PFSK-1 (cell line): ENCODE measurements at regions not wholly inside any gene's neighbourhood (a gene's known extent, or its start where the extent isn't known, plus 50 kb on each side); places are given as distances from the start of the nearest gene placed in this dataset.

Experiments used
- FOXP2 ChIP-seq: optimal IDR thresholded peaks from 2 replicates; pipeline ENCODE3; 2011; ENCODE audit warnings: borderline replicate concordance, control low read depth, inconsistent platforms; ENCODE audit not compliant: insufficient read depth; ENCODE audit errors: extremely low read length, extremely low read depth
- POLR2AphosphoS5 ChIP-seq: IDR thresholded peaks from 2 replicates; pipeline ENCODE4 v1.6.1; 2012; ENCODE audit warnings: low read depth, mild to moderate bottlenecking, control low read depth, low read length, moderate library complexity
- SIN3A ChIP-seq: IDR thresholded peaks from 2 replicates; pipeline ENCODE4 v1.6.1; 2012; ENCODE audit warnings: mild to moderate bottlenecking, low read length, moderate library complexity, borderline replicate concordance; ENCODE audit not compliant: insufficient read depth
- TAF1 ChIP-seq: IDR thresholded peaks from 2 replicates; pipeline ENCODE4 v1.6.1; 2012; ENCODE audit warnings: low read length, control low read depth, borderline replicate concordance; ENCODE audit not compliant: insufficient read depth
- TF ChIP-seq, protein P1 (sequence below), 2 experiments: IDR thresholded peaks; 2 replicates each; pipeline versions ENCODE4 v1.6.1 to v1.8.0; 2011 to 2012; ENCODE audit warnings: low read depth in 2 of 2, low read length in 2 of 2, control low read depth in 1 of 2, inconsistent platforms in 1 of 2, mild to moderate bottlenecking in 1 of 2, moderate library complexity in 1 of 2; ENCODE audit not compliant: insufficient read depth in 1 of 2

DNA sequence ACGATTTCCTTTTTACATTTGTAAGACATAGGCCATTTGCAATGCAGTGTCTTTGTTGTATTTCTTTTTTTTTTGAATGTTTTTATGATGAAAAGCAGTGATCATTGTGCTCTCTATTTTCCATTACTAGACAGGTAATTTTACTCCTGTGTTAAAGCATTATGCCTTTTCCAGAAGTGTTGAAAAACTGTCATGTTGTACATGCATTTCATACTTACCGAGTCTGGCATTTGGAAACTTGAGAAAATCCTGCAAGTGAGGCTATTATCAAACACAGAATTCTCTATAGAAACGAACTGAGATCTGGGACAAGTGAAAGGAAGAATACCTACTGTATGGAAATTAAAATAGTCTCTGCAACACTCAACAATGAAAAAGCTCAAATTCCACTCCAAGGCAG lies 78.6 kb upstream of the CNR1 start:
- TF ChIP-seq POLR2AphosphoS5, result no peak
- no peak for TF ChIP-seq TAF1
- TF ChIP-seq FOXP2, result no peak
- no peak for TF ChIP-seq SIN3A
- TF ChIP-seq, protein P1, sequence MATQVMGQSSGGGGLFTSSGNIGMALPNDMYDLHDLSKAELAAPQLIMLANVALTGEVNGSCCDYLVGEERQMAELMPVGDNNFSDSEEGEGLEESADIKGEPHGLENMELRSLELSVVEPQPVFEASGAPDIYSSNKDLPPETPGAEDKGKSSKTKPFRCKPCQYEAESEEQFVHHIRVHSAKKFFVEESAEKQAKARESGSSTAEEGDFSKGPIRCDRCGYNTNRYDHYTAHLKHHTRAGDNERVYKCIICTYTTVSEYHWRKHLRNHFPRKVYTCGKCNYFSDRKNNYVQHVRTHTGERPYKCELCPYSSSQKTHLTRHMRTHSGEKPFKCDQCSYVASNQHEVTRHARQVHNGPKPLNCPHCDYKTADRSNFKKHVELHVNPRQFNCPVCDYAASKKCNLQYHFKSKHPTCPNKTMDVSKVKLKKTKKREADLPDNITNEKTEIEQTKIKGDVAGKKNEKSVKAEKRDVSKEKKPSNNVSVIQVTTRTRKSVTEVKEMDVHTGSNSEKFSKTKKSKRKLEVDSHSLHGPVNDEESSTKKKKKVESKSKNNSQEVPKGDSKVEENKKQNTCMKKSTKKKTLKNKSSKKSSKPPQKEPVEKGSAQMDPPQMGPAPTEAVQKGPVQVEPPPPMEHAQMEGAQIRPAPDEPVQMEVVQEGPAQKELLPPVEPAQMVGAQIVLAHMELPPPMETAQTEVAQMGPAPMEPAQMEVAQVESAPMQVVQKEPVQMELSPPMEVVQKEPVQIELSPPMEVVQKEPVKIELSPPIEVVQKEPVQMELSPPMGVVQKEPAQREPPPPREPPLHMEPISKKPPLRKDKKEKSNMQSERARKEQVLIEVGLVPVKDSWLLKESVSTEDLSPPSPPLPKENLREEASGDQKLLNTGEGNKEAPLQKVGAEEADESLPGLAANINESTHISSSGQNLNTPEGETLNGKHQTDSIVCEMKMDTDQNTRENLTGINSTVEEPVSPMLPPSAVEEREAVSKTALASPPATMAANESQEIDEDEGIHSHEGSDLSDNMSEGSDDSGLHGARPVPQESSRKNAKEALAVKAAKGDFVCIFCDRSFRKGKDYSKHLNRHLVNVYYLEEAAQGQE (IDR thresholded peaks at IDR 0.05; ENCODE audit: insufficient read depth in 1 of 2, low read depth in 2 of 2, low read length in 2 of 2), result no peak

DNA sequence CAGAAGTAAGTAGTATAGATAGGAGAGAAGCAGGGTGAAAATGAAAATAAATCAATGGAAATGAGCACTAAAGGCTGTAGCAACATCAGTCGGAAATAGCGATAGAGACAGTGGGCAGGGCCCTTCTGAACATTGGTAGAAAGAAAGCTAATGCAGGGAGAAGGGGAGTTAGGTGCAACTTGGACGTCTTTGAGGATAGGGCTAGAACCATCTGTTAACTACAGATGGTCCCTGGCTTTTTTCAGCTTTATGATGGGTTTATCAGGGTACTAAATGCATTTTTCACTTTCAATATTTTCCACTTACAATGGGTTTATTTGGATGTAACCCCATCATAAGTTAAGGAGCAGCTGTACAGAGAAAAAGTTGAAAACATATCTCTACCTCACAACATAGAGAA lies 72.8 kb upstream of the CNR1 start:
- TF ChIP-seq POLR2AphosphoS5, result no peak
- TF ChIP-seq SIN3A, result no peak
- TF ChIP-seq, protein P1 (IDR thresholded peaks at IDR 0.05; ENCODE audit: insufficient read depth in 1 of 2, low read depth in 2 of 2, low read length in 2 of 2), result no peak
- no peak for TF ChIP-seq TAF1
- no peak for TF ChIP-seq FOXP2

DNA sequence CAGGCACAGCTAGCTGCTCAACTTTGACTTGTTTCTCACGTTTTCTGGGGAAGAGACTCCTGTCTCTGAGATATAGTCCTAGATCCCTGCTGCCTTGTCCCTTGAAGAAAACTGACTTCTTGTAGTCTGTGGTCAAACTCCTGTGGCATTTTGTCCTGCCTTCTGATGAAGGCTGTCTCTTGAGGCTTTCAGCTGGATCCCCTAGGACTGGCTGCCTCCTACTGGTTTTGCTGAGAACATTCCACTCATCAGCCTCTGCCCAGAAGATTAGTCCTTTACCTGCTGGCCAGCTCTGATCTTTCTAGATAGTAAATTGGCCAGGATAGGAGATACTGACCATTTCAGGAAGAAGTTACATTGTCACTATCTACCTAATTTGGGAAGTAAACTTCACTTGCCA lies 71.9 kb upstream of the CNR1 start:
- TF ChIP-seq FOXP2, result no peak
- TF ChIP-seq, protein P1 (IDR thresholded peaks at IDR 0.05; ENCODE audit: insufficient read depth in 1 of 2, low read depth in 2 of 2, low read length in 2 of 2), result no peak
- no peak for TF ChIP-seq POLR2AphosphoS5
- no peak for TF ChIP-seq TAF1
- no peak for TF ChIP-seq SIN3A

DNA sequence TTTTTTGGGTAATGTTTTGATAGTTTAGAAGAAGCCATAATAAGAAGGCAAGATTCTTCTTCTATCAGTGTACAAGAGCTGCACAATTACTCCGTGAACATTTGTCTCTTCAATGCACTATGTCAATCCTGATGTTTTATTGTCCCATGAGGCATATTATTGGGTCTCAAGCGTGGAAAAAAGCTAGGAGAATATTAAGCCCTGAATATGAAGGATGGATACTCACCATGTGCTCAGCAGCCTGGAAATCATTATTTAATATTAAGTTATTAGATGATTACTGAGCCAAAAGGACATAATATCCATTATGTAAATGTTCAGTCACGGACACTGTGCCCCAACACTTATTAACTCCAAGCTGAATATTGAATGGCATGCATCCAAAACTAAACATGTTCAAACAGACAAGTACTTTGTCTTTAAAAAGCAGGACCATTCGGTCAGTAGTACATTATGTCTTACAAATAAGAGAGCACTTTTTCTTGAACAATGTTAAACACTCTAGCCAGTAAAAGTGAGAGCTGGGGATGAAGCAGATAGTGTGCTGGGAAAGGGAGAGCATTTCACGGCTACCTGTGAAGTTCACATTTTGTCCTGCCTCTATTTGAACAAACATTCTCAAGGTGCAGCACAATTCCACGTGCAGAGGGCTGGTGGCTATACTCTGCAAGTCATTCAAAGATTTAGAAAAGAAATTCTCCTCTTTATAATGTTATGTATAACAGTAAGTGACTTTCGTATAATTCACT lies 70.6 kb upstream of the CNR1 start:
- TF ChIP-seq TAF1, result no peak
- TF ChIP-seq POLR2AphosphoS5, result no peak
- no peak for TF ChIP-seq SIN3A
- TF ChIP-seq FOXP2, result no peak
- TF ChIP-seq, protein P1 (IDR thresholded peaks at IDR 0.05; ENCODE audit: insufficient read depth in 1 of 2, low read depth in 2 of 2, low read length in 2 of 2), result no peak
